COLO829 (cell line): ENCODE measurements at regions not wholly inside any gene's neighbourhood (a gene's known extent, or its start where the extent isn't known, plus 50 kb on each side); places are given as distances from the start of the nearest gene placed in this dataset.
"Not testable (repeated sequence)": the region's sequence is repeated elsewhere in the genome, so short reads cannot be mapped to it uniquely, and the experiment has no call there.

Source experiments
- DNase-seq: peaks from one replicate; pipeline ENCODE4 v3.0.0; 2012; ENCODE audit warnings: low spot score

DNA sequence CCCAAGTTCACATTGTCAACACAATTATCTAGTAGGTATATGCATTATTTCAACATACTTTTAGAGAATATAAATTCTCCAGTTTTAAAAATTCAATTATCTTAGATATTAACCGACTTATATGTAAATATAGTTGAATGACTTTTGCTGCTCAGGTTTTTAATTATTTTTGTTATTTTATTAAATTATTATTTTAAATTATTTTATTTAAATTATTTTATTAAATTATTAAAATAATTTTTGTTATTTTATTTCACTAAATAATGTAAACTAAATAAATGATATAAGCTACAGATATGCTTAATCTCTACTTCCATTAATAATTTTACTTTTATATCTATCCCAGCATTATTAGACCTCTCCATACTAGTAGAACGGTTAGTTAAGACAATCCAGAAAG is 544.3 kb upstream of the ARRDC3 start:
- DNase-seq, result no peak

DNA sequence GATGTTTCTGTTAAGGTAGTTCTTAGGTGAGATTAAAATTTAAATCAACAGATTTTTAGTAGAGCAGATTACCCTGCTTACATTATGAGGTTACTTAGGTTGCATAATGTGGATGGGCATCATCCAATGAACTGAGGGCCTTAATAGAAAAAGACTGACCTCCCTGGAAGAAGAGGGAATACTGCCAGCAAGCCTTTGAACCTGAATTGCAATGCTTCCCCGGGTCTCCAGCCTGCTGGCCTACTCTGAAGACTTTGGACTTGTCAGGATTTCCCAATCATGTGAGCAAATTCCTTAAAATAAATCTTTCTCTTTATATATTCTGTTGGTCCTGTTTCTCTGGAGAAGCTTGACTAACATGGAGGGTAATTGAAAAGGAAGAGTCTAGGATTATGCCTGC is 542.1 kb upstream of the ARRDC3 start:
- DNase-seq, result no peak

DNA sequence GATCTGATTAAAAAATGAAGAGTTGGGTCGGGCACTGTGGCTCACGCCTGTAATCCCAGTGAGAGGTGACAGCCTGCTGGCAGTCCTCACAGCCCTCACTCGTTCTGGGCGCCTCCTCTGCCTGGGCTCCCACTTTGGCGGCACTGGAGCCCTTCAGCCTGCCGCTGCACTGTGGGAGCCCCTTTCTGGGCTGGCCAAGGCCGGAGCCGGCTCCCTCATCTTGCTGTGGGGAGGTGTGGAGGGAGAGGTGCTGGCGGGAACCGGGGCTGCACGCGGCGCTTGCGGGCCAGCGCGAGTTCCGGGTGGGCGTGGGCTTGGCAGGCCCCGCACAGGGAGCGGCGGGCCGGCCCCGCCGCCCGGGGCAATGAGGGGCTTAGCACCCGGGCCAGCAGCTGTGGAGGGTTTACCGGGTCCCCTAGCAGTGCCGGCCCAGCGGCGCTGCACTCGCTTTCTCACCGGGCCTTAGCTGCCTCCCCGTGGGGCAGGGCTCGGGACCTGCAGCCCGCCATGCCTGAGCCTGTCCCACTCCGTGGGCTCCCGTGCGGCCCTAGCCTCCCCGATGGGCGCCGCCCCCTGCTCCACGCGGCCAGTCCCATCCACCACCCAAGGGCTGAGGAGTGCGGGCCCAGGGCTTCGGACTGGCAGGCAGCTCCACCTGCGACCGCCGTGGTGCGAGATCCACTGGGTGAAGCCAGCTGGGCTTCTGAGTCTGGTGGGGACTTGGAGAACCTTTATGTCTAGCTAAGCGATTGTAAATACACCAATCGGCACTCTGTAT is 534.1 kb upstream of the ARRDC3 start:
- not testable (repeated sequence) for DNase-seq

DNA sequence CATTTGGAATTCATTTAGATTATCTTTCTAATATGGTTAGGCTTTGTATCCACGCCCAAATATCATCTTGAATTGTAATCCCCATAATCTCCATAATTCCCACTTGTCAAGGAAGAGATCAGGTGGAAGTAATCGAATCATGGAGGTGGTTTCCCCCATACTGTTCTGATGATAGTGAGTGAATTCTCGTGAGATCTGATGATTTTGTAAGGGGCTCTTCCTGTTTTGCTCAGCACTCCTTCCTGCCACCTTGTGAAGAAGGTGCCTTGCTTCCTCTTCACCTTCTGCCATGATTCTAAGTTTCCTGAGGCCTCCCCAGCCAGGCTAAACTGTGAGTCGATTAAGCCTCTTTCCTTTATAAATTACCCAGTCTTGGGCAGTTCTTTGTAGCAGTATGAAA is 527.5 kb upstream of the ARRDC3 start:
- no peak for DNase-seq

DNA sequence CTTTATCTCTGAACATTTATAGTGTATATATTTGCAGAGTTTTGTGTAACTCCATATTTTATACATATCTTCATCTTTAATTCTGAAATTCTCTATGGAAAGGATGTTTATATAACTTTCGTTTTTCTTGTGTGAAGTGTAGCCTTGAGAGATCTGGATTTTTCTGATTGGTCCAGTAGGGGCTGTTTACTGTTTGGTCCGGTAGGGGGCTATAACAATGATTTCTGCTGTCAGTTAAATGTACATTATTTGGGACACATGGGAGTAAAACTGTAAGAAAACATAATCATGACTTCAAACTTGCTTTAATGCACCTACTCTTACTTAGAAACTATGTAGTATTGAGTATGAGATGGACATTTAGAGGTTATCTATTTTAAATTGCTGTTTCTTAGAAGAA is 527.1 kb upstream of the ARRDC3 start:
- DNase-seq, result no peak

DNA sequence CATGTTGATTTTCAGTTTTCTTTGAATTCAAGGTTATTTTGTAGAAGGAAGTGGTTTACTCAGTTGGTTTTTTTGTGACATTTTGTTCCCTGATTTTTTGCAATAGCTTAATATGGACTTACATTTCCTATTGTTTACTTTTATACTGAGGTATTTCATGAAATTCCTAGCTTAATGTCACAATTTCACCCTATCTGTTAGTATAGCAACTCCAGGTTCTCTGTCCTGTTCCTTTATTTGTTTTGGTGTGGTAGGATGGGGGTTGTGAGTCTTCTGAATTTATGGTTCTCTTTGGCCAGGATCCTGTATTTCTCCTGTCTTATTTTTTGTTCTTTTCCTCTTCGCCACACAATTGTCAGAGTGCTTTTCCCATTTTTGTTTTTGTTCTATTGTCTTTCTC is 523.4 kb upstream of the ARRDC3 start:
- DNase-seq, result no peak

DNA sequence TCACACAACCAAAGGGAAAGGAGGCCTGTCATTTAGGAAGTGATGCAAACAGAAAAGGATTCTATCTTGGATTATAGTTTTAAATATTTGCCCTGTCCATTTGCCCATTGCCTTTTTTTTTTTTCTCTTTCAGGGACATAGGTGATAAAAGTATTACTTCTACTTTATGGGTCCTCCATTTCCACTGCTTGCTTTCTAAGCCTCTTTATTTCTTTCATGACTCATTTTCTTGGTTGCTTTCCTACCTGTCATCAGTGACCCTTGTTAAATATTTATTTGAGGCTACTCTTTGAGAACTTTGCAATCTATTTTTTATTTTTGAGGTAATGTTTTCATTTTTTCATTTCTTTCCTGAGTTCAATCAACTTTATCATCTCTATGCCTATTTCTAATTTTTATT is 522.9 kb upstream of the ARRDC3 start:
- no peak for DNase-seq

DNA sequence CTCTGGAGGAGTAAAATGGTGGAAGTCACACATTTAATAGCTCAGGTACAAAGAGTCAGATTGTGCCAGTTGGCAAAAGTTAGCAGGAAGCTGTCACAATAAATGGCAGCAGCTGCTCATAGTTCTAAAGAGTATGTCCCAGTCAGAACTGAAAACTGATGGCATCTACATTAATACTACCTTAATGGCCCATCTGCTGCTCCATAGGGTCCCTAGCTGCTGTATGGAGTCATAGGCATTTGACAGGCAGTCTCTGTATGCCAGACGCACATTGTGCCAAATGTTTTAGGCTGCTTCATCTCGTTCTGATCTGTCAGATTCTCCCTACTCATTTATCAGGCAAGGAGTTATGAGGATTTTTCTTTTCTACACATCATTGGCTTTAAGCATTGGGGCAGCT is 515.8 kb upstream of the ARRDC3 start:
- no peak for DNase-seq

DNA sequence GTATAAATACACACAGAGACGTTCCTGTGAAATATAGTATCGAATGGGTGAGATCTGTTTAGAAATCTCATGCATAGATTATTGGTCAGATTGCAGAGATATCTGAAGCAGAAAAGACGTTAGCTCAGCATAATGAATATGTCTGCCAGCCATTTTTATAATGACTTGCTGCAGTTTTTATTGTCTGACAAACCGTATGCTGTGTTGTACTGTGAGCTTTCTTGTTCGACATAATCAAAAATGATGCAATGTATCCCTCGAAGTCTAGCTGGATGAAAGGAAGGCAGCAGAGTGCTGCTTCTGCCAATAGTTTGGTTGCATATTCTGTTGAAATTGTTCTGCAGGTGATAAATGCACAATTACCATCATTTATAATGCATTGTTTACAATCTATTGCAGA is 514.9 kb upstream of the ARRDC3 start:
- DNase-seq, result no peak

DNA sequence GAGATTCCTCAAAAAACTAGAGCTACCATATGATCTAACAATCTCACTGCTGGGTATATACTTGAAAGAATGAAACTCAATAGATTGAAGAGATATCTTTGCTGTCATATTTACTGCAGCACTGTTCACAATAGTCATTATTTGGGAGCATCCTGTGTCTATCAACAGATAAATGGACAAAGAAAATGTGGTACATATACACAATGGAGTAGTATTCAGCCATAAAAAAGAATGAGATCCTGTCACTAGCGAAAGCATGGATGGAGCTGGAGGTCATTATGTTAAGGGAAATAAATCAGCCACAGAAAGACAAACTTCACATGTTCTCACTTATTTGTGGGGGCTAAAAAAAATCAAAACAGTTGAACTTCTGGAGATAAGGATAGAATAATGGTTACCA is 505.7 kb upstream of the ARRDC3 start:
- no peak for DNase-seq

DNA sequence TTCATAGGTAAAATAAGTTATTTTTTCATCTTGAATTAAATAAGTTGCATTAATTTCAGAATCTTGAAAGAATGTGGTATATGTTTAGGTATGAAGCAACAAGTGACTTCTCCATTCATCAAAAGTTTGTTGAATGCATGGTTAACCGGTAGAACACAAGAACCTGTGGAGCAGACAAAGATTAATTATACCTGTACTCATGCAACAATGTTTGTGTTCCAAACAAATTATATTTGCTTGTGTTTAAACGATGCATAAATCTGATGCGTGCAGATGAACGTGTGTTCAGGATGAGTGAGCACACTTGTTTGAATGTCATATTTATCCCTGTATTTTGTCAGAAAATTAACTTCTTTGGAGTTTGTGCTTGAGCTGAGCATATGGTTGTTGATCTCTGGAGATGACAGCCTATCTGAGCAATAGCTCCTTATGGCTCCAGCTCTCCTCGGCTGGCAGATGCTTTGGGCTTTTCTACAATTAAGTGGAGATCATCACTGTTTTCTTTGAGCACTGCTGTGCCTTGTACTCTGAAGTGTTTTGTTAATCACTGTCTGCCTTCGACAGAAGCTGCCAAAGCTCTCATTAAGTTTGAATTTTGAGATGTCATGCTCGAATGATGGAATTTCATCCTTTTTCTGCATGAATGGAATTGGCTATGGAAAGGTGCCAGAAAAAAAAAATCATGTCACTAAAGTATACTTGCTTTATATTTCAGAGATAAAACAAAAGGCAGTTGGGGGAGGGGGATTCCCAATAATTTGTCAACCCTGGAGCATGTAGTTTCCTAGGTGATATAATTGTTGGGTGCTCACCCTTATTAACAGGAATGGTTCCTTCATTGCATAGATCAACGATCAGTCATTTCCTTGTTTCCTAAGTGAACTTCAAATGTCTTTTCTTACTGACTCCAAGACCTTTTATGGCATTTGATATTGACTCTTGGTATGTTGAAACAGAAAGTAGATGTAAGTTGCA is 502.5 kb upstream of the ARRDC3 start:
- DNase-seq, result no peak

DNA sequence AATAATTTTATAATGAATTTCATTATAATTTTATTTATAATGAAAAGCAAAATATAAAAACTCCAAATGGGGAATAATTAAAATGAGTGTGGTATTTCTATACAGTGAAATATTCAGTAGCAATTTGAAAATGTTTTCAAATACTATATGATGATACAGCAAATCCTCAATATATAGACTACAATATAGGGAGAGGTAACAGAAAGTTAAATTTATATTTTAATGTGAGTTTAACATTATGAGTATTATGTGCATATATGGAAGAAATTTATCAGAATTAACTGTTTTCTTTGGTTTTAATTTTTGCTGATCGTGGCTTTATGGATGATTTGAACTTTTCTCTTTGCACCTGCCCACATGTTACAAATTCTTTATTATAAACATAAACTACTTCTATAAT is 500.9 kb upstream of the ARRDC3 start:
- no peak for DNase-seq

DNA sequence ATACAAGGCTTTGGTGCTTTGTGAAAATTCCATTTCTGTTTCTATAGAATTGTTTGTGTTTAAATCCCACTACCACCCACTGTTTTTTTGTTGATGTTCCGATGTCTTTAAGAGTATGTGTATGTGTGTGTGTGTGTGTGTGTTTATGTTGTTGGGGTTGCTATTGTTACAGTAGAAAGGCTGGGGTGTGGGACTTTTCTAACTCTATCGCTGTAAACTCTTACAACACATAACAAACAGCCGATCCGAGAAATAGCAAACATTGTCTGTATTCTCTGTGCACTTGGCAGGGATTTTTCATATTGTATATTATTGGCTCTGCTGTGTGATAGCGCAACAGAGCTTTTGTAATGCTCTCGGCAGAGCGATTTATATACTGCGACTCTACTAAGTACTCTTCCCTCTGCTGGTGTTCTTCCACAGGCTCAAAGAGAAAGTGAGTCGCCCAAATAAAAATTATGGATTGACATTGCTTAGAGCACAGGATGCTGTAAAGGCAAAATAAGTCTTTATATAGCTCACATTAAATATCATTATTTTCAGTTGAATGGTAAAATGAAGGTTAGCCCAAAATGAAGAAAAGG is 492.2 kb upstream of the ARRDC3 start:
- no peak for DNase-seq

DNA sequence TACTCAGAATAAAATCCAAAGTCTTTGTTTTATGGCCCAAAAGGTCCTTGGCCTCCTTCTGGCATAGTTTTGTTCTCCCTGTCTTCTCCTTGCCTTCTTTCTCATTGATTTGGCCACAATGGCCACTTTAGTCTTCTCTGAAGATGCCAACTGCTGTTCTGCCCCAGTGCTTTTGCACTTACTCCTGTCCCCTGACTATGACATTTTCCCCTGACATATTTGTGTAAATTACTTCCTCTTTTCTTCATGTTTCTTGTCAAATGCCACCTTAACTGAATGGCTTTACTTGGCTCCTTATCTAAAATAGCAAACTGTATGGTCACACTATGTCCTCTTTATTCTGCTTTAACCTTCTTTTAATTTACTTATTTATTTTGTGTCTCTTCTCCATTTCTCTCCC is 484.7 kb upstream of the ARRDC3 start:
- DNase-seq, result no peak

DNA sequence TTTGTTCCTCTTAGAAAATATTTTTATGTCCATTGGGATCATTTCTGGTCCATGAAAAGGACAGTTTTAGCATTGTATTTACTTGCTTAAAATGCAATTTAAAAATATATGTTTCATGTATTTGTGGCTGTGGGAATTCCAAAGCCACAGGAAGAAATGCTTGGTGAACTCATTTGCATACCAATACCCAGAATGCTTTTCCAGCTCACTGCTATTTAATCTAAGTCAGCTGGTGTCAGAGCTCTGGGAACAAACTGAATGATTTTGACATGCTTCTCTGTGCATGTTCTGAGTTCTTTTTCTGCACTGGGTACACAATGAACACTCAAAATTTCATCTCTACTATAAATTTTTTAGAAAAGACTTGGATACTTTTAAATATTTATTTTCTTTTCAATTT is 482.8 kb upstream of the ARRDC3 start:
- no peak for DNase-seq

DNA sequence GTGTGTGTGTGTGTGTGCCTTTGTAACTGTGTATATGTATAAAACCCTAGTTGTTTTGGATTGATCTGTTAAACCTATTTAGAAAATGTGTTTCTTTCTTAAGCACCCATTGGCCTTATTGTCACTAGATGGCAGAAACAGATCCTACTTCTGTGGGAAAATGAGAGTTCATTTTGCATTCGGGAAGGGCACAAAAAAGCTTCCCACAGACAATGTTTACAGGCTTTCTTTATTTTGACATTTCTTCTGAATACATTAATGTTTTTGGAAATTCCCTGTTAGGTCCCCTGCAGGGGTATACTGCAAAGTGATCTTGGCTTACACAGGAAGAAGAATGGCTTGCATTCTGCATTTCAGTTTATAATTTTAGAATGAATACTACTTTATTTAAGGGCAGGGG is 481.8 kb upstream of the ARRDC3 start:
- DNase-seq, result no peak

DNA sequence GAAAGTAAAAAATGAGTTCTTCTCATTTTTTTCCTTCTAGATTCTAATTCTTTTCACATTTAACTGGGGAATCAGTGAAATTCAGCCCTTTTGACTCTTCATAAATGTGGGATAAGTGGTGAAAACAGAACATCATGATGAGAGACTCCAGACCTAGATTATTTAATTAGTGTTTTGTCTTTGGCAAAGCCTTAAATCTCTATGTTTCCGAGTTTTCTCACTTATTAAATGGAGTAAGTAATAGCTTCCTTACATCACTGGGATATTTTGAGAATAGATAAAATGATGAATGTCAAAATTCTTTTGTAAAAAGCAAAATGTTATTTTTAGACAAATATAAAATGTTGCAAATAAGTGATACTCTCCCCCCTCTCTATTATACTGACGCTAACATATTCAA is 468.6 kb upstream of the ARRDC3 start:
- no peak for DNase-seq

DNA sequence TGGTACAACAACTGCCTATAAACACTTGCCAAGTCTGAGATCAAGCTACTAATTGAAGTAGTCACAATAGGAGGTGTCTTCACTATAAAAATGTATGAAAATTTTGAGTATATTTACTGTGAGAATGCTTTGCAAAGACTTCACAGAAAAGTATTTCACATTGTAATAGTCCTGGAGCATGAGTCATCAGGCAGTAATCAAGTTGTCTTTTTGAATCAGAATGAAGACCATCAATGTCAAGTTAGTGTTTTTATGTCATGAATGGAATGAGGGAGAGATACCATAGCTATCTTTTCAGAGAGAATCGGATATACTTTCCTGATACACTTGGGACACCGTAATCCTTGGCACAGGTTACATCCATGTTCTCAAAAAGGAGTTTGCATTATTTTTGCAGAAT is 466.9 kb upstream of the ARRDC3 start:
- DNase-seq, result no peak

DNA sequence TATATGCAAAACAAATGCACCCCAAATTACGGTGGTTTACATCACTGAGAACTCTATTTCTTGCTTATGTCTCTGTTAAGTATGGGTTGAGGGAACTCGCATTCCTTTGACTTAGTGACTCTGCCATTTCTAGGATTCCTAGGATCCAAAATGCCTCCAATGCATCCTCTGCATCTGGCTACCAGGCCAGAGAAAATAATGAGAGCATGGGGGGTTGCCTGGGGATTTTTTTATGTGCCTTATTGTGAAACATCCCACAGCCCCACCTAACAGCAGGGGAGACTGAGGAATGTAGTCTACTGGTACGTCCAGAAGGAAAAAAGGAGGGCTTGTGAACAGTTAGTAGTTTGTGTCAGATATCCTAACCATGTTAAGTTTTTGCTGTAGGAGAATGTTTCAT is 466.0 kb upstream of the ARRDC3 start:
- no peak for DNase-seq

DNA sequence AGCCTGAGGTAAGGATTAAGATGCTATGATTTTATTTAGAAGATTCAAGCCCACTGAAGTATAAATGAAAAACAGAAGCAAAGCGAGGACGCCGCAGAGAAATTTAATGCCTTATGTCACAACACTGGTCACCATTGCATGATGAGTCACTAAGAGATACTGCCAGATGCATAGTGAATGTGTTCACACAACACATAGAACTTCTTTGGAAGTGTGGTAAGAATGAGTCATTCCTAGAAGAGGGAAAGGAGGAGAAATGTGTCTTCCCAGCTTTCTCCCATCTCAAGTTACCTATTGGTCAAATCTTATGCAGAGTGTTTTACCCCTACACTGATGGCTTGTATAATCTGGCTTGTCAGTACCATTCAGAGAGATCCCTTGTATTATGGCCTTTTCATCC is 465.3 kb upstream of the ARRDC3 start:
- peak; percentile 54 for DNase-seq

DNA sequence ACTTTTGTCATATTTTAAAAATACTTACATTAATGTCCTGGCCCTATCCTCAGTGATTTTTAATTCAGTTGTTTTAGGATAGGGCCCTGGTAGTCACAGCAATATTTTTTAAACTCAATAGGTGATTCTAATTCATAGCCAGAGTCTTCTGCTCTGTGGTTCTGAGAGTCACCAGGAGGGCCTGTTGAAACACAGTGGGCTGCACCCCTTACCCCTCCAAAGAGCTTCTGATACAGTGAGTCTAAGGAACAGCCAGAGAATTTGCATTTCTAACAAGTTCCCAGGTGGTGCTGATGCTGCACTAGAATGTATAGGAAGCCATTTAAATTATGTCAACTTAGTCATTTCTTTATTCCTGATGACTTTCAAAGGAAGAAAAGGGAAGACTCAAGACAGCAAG is 458.3 kb upstream of the ARRDC3 start:
- DNase-seq, result no peak

DNA sequence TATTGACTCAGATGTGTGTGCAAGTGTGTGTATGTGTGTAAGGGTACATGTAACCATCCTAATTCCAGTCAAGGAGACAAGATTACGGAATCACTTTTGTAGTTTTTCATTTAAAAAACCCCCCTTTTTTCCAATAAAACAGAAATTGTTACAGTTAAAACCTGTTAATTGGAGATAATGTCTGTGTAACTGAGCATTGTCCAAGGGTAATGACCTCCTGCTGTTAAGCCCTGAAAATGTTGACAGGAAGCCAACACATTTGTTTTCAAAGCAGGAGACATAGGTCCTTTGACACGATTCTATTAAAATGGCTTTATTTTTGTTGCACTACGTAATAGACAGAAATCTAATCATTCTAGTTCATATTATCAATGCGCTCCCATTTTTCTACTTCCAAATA is 457.3 kb upstream of the ARRDC3 start:
- no peak for DNase-seq

DNA sequence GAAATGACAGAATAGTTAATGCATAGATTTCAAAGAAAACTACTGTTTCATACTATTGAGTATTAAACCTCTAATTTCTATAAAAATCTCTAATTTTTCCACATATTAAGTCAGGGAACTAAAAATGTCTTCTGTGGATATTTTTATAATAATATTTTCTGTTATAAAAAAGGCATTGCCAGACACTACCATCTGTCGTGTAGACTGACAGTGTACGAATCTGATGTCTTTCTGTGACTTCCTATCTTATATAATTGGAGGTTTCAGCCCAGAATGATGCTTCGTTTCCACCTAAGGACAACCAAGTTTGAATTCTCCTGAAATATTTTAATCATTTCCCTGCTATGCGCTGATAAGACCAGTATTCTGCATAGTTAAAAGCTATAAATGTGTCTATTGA is 456.6 kb upstream of the ARRDC3 start:
- no peak for DNase-seq
